GM23338 (cell line): ENCODE measurements at regions not wholly inside any gene's neighbourhood (a gene's known extent, or its start where the extent isn't known, plus 50 kb on each side); places are given as distances from the start of the nearest gene placed in this dataset.

ENCODE experiments used
- ATAC-seq: fragments of 200-7000 bp; cut with Tn5 transposase; 3 replicates; pipeline ENCODE4 v1.9.1; 2020
- DNase-seq: peaks from one replicate; pipeline ENCODE4 v3.0.0-alpha.2; 2015; ENCODE audit warnings: low spot score
- H2AFZ ChIP-seq: fragments of 200-600 bp; sonication (generic); 2 replicates; pipeline ENCODE4 v1.8.0; 2016; ENCODE audit warnings: antibody characterized with exemption, mild to moderate bottlenecking, moderate library complexity
- H3F3A ChIP-seq: fragments of 200-600 bp; sonication (generic); replicated peaks from 2 replicates; pipeline ENCODE4 v1.8.0; 2017; ENCODE audit warnings: antibody characterized with exemption, mixed run types, low read depth
- H3K27ac ChIP-seq: fragments of 200-600 bp; sonication (generic); 2 replicates; pipeline ENCODE4 v1.6.1; 2016; ENCODE audit warnings: low read depth
- H3K27me3 ChIP-seq: fragments of 200-600 bp; sonication (generic); 2 replicates; pipeline ENCODE4 v1.8.0; 2016; ENCODE audit warnings: mild to moderate bottlenecking, mixed run types, moderate library complexity; ENCODE audit not compliant: insufficient read depth
- H3K36me3 ChIP-seq: fragments of 200-600 bp; sonication (generic); 2 replicates; pipeline ENCODE4 v1.8.0; 2016; ENCODE audit warnings: mild to moderate bottlenecking; ENCODE audit not compliant: insufficient read depth
- H3K4me1 ChIP-seq: fragments of 200-600 bp; sonication (generic); 2 replicates; pipeline ENCODE4 v1.8.0; 2016; ENCODE audit warnings: mild to moderate bottlenecking, moderate library complexity; ENCODE audit not compliant: insufficient read depth
- H3K4me2 ChIP-seq: fragments of 200-600 bp; sonication (generic); 2 replicates; pipeline ENCODE4 v1.7.1; 2017; ENCODE audit warnings: mixed run types
- H3K4me3 ChIP-seq: fragments of 200-600 bp; sonication (generic); 2 replicates; pipeline ENCODE4 v1.6.1; 2016; ENCODE audit warnings: mixed run types
- H3K79me2 ChIP-seq: fragments of 200-600 bp; sonication (generic); replicated peaks from 2 replicates; pipeline ENCODE4 v1.8.0; 2017; ENCODE audit warnings: mild to moderate bottlenecking; ENCODE audit not compliant: insufficient read depth
- H3K9me2 ChIP-seq: fragments of 200-600 bp; sonication (generic); 2 replicates; pipeline ENCODE4 v1.8.0; 2017; ENCODE audit not compliant: insufficient read depth
- H4K20me1 ChIP-seq: fragments of 200-600 bp; sonication (generic); replicated peaks from 2 replicates; pipeline ENCODE4 v1.8.0; 2017; ENCODE audit warnings: mild to moderate bottlenecking; ENCODE audit not compliant: insufficient read depth
- H3K27ac Mint-ChIP-seq: 2 replicates; pipeline ENCODE4 v1.8.0; 2020; ENCODE audit warnings: inconsistent platforms, mild to moderate bottlenecking, moderate library complexity, mixed read lengths
- H3K27me3 Mint-ChIP-seq: 3 replicates; pipeline ENCODE4 v1.8.0; 2022; ENCODE audit warnings: low read depth, mild to moderate bottlenecking, moderate library complexity, mixed read lengths, inconsistent platforms; ENCODE audit not compliant: insufficient read depth, poor library complexity
- H3K36me3 Mint-ChIP-seq: 3 replicates; pipeline ENCODE4 v1.8.0; 2021; ENCODE audit warnings: low read depth, mild to moderate bottlenecking, inconsistent platforms, moderate library complexity, mixed read lengths
- H3K4me1 Mint-ChIP-seq: 3 replicates; pipeline ENCODE4 v1.8.0; 2020; ENCODE audit warnings: mild to moderate bottlenecking, inconsistent platforms, mixed read lengths
- H3K4me3 Mint-ChIP-seq: 3 replicates; pipeline ENCODE4 v1.8.0; 2021; ENCODE audit warnings: moderate library complexity, mild to moderate bottlenecking, inconsistent platforms, mixed read lengths
- H3K9me3 Mint-ChIP-seq: 3 replicates; pipeline ENCODE4 v1.8.0; 2020; ENCODE audit warnings: moderate library complexity, mild to moderate bottlenecking, inconsistent platforms, mixed read lengths
- CTCF ChIP-seq, 2 experiments: fragments of 200-600 bp in 1 of 2; sonication (generic) in 1 of 2; conservative IDR thresholded peaks; 2 replicates each; pipeline versions ENCODE4 v1.5.1 to v1.6.1; 2016 to 2017; ENCODE audit warnings: antibody characterized with exemption in 2 of 2, low read depth in 2 of 2, mild to moderate bottlenecking in 2 of 2, moderate library complexity in 1 of 2
- ETS1 ChIP-seq: IDR thresholded peaks from 2 replicates; pipeline ENCODE4 v1.6.1; 2016; ENCODE audit warnings: antibody characterized with exemption
- EZH2 ChIP-seq: fragments of 200-600 bp; sonication (generic); IDR thresholded peaks from one replicate; pipeline ENCODE4 v1.8.0; 2017; ENCODE audit warnings: antibody characterized with exemption, mild to moderate bottlenecking, low read depth; ENCODE audit not compliant: unreplicated experiment
- EZH2phosphoT487 ChIP-seq: fragments of 200-600 bp; sonication (generic); IDR thresholded peaks from one replicate; pipeline ENCODE4 v1.8.1; 2018; ENCODE audit warnings: antibody characterized with exemption; ENCODE audit not compliant: unreplicated experiment
- JUNB ChIP-seq: IDR thresholded peaks from one replicate; pipeline ENCODE4 v1.6.1; 2016; ENCODE audit warnings: antibody characterized with exemption; ENCODE audit not compliant: unreplicated experiment
- POLR2AphosphoS5 ChIP-seq: IDR thresholded peaks from 2 replicates; pipeline ENCODE4 v1.6.1; 2016; ENCODE audit warnings: antibody characterized with exemption, low read depth
- REST ChIP-seq: IDR thresholded peaks from one replicate; pipeline ENCODE4 v1.6.1; 2018; ENCODE audit warnings: antibody characterized with exemption; ENCODE audit not compliant: unreplicated experiment
- STAT1 ChIP-seq: IDR thresholded peaks from one replicate; pipeline ENCODE4 v1.6.1; 2016; ENCODE audit warnings: antibody characterized with exemption; ENCODE audit not compliant: unreplicated experiment
- ZNF114 ChIP-seq: fragments of 250-450 bp; sonication (Bioruptor Pico); IDR thresholded peaks from 2 replicates; pipeline ENCODE4 v1.5.0; 2020; ENCODE audit warnings: mild to moderate bottlenecking, moderate library complexity
- ZNF331 ChIP-seq: fragments of 250-450 bp; sonication (Bioruptor Pico); IDR thresholded peaks from 2 replicates; pipeline ENCODE4 v1.5.0; 2020; ENCODE audit warnings: low read depth, mild to moderate bottlenecking, moderate library complexity
- ZNF462 ChIP-seq: fragments of 250-450 bp; sonication (Bioruptor Pico); IDR thresholded peaks from 2 replicates; pipeline ENCODE4 v1.5.0; 2020; ENCODE audit warnings: mild to moderate bottlenecking, moderate library complexity

- TF ChIP-seq EZH2phosphoT487 (no peak), ETS1 (no peak), REST (no peak), STAT1 (no peak), EZH2 (no peak), ZNF331 (CRISPR knock-in tag) (no peak)
These were observed 103.8 kb upstream of the PRR20G start (continued) for GRCh38 chr3:127391436-127392155.

GRCh38 chr3:127390365-127391025 is 102.6 kb upstream of the PRR20G start:
- H3K27me3 Mint-ChIP-seq: peaks cover 7% of the 10 kb centered on the region
- H3K36me3 ChIP-seq: no peaks in the 10 kb centered on the region
- DNase-seq: no peak
- H3K27ac Mint-ChIP-seq: no peak overlapping the region
- no peaks in the 10 kb centered on the region for H3K9me3 Mint-ChIP-seq
- no peak overlapping the region for H3K4me3 Mint-ChIP-seq
- no peak overlapping the region for H3K27ac ChIP-seq
- H3K9me2 ChIP-seq: no peaks in the 10 kb centered on the region
- ATAC-seq: no peak
- H3K4me1 ChIP-seq: peaks cover 2% of the 10 kb centered on the region; the same call in 1 of the 2 replicates
- H3K79me2 ChIP-seq: no peaks in the 10 kb centered on the region
- no peaks in the 10 kb centered on the region for H4K20me1 ChIP-seq
- H3K36me3 Mint-ChIP-seq: no peaks in the 10 kb centered on the region; the same call in 2 of the 3 replicates
- no peak overlapping the region for H2AFZ ChIP-seq
- no peak overlapping the region for H3K4me3 ChIP-seq
- no peak overlapping the region for H3K4me2 ChIP-seq
- no peaks in the 10 kb centered on the region for H3K27me3 ChIP-seq
- H3F3A ChIP-seq: no peaks in the 10 kb centered on the region
- H3K4me1 Mint-ChIP-seq: peaks cover 11% of the 10 kb centered on the region
- TF ChIP-seq CTCF (conservative IDR thresholded peaks at IDR 0.05; ENCODE audit: low read depth in 2 of 2): no peak
- no peak for TF ChIP-seq ZNF114 (CRISPR knock-in tag)
- TF ChIP-seq JUNB: no peak
- TF ChIP-seq POLR2AphosphoS5: no peak
- TF ChIP-seq EZH2: no peak
- no peak for TF ChIP-seq ZNF462 (CRISPR knock-in tag)
